CD4-positive, alpha-beta T cell treated with Interleukin-6 at 100 ng/mL for 8 hours (primary cell): ENCODE measurements at regions not wholly inside any gene's neighbourhood (a gene's known extent, or its start where the extent isn't known, plus 50 kb on each side); places are given as distances from the start of the nearest gene placed in this dataset.

Experiments
- DNase-seq: peaks from one replicate; pipeline ENCODE4 v3.0.0-alpha.2; 2020; ENCODE audit warnings: mixed read lengths, low spot score

DNA sequence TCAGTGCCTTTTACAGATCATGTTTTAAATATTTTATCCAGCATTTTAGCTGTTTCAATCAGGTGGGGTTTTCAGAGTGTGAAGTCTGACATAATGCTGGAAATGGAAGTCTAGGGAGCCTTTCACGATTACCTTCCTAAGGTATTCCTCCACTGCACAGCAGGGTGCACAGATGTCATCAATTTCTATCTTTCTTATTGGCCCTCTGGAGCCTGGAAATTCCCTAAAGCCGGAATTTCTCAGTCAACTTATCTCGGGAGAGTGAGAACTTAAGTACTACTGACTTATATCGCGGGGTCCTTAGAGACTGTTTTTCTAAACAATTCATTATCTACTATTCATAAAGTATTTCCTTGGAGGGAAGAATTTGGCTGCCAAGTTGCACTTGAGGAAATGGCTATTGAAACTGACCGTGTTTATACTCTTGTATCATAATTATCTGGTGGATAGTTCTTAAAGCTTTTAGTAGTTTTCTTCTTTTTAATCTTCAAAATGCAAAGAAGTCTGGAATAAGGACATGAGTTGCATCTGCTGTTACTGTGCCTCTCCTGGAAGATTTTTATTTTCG lies 311.8 kb upstream of the B3GALT2 start:
- DNase-seq = no peak

DNA sequence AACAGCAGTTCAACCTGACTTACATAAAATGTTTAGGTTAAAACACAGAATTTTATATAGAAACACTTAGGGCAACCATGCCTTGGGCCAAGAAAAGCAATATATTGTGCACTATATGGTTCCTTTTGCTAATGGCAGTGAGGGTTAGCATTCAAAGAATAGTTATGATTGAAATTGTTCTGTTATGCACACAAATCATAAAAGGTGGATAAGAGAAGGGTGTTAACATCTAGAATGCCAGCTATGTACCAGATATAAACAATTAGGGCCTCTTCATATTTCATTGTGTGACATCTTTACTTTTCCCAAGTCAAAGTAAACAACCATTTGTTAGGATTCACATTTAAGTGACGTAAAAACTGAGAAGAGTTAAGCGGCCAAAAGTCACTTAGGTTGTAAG lies 308.0 kb upstream of the B3GALT2 start:
- no peak for DNase-seq

DNA sequence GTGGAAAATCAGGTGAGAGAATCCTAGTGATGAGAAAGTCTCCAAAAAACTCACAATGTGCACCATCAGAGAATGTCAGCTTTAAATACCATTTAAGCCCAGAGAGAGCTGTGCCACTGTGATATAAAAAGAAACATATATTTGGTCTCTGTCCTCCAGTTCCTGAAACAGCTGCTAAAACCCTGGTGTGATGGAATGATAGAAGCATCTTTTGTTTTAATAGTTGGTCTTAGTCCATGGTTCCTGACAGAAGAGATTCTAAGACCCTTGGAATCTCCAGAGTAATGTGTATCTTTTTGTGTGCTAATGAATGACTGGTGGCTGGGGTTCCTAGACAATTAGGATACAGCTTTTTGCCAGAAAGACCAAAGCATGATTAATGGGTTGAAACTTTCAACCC lies 302.8 kb upstream of the B3GALT2 start:
- DNase-seq = no peak

DNA sequence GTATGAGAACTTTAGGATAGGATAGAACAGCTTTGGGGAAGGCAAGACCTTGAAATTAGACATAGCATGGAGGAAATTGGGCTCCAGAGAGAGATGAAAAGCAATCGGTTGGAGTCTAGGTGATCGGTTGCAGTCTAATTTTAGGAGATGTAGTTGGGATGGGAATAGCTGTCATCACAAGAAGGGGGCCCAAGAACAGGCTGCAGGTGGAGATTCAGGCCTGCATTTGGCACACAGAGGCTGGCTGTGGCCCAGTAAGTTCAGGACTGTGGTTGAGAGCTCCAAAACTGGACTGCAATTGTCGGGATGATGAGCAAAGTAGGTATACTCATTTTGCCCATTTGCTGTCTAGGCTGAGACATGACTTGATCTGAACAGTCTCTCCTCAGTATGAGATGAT lies 301.3 kb upstream of the B3GALT2 start:
- DNase-seq = no peak

DNA sequence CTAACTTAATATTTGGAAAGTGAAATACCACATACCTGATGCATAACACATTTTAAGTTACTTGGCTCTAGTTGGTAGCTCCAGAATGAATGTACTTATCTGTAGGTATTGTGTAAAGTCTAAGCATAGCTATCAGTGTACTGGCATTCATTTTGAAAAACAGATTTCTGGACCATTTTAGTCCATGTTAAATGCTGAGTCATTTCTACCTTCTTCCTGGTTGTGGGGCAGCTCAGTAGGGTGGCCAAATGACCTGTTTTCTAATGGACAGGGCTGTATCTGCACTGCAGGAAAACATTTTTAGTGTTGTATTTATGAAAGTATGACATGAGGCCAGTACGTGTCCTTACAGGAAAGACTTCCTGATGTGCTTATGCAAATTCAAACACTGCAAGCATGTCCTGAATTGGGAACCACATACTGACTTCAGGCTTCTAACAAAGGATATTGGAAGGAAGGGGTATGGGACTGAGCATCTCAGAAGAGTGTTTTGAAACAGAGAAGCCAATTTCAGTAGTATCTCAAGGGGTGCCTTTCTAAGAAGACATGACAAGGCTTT lies 300.3 kb upstream of the B3GALT2 start:
- DNase-seq = no peak

DNA sequence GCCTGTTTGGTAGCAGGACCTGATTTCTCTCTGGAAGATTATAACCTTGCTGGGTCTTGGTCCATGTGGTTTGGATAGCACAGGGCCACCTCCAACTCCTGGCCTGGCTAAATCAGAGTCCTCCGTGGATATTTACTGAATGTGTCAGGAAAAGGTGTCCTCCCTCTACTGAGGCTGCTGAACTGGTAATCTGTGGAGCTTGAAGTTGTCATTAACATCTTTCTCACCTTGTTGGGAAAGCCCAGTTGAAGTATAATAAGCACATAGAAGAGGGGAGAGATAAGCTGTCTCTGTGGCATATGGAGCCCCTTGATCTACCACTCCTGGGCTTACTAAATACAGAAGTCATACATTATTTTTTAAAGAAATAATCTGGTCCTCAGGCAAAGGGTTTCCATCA lies 294.3 kb upstream of the B3GALT2 start:
- no peak for DNase-seq

DNA sequence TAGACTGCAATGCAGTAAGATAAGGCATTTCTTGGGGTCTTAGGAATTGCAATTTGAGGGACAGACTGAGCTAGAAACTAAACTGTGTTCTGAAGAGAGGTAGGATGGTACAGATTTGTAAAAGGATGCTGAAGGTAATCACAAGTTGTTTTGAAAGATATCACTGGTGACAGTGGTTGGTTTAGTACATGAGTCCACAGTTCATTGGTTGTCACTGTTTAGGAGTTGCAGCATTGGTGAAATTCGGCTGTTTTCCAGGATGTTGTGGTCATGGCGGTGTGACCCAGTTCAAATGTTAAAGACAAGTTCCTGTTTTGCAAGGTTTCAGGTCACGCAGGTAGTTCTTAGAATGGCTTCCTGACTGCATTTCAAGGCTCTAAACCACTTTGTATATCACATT lies 292.8 kb upstream of the B3GALT2 start:
- peak; percentile 92 for DNase-seq

DNA sequence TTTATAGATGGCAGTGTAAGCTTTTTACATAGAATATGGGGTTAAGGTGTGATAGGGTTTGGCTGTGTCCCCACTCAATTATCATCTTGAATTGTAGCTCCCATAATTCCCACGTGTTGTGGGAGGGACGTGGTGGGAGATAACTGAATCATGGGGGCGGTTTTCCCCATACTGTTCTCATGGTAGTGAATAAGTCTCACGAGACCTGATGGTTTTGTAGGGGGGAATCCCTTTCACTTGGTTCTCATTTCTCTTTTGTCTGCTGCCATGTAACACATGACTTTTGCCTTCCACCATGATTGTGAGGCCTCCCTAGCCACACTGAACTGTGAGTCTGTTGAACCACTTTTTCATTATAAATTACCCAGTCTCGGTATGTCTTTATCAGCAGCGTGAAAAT lies 290.3 kb upstream of the B3GALT2 start:
- DNase-seq = no peak

DNA sequence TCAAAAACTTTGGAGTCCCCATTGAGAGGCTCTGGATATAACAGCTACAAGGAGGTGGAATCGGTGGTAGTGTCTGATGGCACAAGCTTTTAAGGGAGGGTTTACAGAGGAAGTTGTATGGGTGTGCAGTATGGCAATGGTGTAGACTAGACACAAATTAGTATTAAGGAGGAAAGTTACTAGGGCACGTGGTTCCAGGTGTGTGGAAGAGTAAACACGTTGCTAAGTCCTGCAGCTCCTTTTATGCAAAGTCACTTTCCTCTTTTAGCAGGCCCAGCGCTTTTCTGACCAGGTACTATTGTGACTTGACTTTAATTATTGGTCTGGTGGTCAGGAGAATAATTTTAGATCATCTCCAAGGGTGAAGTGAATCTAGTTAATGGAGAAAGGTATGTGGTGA lies 287.5 kb upstream of the B3GALT2 start:
- no peak for DNase-seq

DNA sequence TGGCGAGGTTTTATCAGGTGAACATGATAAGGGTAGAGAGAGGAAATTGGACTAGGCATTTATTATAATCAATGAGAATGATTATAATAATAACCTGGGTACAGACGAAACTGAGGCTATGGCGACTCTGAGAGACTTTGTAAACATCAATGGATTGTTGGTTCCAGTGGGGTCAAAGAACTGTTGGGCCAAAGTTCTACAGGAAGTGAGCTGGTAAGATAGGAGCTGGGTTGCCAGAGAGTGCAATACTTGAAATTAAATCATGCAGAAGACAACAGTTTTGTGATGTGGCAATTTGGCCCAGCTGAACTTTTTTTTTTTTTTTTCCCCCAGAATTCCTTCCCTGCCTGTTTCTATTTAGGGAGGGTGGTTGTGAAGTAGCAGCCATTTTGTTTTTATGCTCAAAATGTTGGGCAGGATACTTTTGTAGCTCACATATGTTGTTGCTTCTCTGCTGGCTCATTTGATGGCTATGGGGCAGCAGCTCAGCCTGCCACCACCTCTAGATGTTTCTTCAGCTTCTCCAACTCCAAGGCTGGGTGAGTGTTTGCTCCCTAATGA lies 286.5 kb upstream of the B3GALT2 start:
- no peak for DNase-seq

DNA sequence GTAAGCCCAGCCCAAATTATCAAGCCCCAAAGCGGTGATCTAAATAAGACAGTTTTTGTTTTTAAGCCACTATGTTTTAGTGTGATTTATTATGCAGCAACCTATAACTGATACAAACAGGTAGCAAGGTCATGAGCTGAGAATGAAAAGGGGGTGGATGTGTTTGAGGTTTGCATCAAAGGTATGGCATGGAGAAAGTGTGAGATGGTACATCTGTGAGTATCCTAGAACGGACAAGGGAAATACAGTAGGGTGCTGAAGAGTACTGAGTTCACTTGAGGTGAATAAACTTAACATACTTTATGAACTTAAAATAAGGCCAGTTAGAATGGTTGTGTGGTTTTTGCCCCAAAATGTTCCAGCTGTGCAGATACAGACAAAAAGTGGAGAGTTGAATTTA lies 286.0 kb upstream of the B3GALT2 start:
- no peak for DNase-seq

DNA sequence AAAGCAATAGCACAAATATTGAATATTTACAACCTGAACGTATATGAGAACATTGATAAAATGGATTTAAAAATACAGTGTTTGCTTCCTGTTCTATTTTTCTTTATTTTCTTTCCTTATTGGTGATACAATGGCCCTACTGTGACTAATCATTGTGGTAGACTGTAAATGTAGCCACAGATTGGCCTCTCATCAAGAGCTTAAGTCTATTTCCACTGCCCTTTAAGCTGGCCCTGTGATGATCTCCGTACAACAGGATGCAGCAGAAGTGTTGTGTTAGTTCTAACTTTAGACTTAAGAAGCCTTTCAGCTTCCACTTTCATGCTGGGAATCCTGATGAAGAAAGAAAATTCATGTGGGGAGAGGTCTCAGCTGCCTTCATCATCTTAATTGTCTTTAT lies 285.6 kb upstream of the B3GALT2 start:
- no peak for DNase-seq

DNA sequence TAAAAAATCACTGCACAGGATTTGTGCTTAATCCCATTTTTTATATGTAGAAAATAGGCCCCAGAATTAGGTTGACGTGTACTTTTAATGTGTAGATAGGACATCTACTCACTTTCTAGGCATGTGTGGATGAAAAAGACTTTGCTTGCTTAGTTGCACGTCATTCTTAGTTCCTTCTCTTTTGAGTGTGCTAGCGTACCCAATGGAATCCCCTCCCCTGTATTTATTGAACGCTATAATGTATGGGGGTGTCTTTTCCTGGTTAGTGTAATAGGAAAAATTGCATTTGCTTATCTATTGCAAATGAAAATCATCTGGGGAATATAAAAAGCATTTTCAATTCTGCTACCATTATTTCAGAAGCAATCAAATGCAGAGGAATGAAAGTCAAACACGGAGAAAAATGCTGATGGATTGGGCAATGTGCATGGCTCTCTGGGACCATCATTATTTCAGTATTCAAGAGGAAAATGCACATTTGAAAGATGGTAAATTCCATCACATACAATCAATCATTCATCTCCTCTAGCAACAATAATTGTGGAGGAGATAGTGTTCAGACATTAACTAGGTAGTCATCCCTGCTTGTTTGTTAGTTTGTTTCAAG lies 277.0 kb upstream of the B3GALT2 start:
- DNase-seq = no peak

DNA sequence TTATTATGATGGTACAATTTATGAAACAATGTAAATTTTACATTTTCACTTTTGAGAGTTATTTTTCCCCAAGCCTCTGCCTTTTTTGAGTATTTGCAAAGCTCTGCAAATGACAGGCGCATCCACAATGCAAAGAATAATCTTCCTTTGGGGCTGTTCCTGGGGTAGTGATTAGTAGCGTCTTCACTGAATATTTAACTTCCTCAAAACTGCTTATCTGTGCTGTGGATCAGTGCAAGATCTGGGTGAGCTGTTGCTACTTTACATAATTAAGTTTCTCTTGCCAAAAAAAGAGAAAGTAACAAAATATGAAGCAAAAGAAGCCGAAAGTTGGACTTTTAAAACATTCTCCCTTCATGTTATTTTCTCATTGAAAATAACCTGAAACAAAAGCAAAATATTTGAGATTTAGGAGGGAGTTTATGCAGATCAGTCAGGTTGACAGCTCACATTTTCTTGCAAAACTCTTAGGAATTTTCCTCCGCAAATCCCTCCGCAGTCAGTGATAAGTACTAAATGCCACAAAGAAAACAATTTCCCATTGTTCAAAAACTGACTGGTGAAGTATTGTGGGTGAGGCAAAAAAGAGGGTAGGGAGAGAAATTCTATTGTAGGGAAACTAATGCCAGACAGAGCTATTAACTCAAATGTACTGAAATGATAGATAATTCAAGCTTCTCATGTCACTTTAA lies 276.4 kb upstream of the B3GALT2 start:
- DNase-seq = peak; percentile 51

DNA sequence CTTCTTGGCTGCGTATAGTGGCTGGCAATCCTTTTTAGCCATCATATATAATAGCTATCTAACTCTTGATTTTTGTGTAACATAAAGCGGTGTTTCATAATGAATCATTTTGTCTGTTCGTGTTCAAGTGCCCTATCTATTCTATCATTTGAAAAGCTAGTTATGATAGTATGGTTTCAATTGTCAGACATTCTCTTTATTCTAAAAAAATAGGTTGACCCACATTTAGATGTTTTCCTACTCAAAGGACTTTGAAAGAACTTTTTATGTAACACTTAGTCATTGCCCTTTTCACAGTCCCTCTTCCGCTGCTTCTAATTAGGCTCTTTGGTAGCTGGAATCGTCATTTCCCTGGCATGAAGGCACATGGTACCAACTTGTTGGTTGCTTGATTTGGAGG lies 272.2 kb upstream of the B3GALT2 start:
- peak; percentile 63 for DNase-seq

DNA sequence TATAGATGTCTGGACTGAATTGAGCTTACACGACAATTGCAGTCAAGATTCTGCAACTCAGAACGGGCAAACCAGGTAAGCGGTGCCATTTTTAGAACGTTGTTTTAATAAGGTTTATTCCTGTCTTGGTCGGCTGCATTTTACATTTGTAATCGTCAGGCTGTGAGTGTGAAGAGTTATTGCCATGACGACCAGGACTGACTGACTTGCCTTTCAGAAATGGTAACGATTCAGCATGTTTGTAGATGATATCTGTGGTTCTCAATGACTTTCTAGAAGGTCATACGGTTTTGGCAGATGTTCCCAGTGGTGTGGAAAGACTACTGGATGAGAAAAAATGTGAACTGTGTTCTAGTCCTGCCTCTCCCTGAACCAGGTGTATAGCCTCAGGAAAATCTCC lies 271.3 kb upstream of the B3GALT2 start:
- DNase-seq = peak; percentile 47

DNA sequence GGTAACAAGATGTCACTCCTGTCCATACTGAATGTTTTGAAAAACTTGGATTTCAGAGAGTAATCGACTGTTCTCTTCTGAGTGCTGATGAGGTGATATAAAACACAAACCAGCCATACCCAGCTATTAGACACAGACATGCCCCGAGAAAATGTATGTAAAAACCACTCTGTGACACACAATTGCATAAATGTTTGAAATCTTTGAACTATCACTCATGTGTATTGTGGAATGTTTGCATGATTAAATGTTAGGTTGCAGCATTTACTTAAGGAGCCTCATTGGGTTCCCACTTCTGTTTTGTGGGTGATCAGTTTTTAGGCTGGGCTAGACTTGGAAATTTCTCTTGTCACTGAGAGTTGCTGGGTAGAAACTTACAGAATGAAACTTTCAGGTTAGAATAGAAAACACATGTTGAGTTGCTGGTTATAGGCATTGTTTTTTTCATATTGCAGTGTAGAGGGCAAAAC lies 270.4 kb upstream of the B3GALT2 start:
- DNase-seq = no peak

DNA sequence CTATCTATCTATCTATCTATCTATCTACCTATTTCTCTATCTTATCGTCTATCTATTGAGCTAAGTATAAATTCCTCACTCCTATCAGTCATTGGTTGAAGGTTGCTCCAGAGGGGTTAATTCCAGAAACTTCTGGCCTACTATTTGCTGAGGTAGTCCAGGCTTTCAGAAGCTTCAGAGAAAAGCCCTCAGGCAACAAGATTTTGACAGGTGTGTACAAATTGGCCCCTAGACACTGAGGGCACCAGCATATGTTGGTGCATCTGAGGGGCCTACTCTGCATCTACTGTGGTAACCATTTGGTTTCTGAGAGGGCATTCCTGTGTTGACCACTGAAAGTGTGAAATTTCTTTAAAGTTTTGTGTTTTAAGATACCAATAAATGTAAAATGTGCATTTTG lies 265.2 kb upstream of the B3GALT2 start:
- DNase-seq = no peak

DNA sequence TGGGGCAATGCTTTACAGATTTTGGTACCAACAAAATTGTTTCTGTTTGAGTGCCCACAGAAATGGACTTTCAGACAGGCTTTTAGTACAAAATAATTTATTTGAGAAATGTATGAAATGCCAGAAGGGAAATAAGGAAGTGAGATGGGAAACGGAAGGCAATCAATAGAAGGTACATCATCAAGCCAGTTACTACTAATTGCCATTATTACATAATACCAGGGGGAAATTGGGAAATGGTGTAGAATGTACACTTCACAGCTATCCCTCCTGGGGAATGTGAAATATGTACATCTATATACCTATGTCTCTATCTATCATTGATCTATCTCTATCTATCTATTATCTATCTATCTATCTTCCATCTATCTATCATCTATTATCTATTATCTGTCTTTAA lies 264.6 kb upstream of the B3GALT2 start:
- no peak for DNase-seq

DNA sequence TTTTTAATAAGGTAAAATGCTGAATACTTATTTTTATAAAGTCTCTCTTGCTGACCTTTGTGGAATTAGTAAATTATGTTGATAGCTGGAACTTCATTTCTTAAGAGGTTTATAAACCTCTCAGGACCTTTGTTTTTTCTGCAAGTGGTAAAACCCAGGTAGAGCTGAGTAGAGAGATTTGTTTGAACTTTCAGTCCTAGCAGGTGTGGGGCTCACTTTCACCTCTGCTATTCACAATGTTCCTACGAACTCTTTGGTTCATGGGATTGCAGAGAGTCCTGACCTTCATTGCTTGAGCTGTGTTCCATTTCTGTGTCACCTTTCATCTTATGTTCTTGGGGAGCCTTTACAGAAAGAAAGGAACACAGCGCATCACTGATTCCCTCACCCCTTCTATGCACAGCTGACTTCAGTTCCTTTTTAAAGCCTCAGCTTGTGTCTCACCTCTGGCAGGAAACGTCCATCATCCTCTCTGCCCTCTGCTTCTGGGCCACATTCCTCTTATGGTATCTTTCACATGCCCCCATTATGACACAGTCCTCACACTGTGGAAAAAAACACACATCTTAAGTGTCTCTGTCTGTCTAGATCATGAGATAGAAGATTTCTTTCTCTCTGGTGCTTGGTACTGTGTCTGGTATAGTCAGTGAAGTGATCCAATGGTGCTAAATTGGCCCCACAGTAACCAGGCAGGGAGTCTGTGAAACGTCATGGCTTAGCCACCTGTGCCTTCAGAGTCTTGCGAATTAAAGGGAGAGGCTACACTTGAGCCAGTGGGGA lies 262.5 kb upstream of the B3GALT2 start:
- DNase-seq = peak; percentile 41

DNA sequence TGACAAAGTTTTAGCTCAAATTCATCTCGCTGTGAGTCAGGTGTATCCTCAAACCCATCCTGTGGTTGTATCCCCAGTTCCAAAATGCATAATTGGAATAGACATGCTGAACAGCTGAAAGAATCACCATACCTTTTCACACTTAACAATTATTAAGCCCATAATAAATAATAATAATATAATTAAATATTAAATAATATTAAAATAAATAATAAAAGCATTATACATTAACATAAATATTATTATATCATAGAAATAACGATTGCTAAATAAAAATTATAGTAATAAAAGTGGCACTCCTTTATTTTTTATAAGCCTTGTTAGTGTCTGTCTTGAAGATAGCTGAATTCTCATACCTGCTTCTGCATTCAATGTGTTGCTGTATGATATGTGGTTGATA lies 257.5 kb upstream of the B3GALT2 start:
- no peak for DNase-seq

DNA sequence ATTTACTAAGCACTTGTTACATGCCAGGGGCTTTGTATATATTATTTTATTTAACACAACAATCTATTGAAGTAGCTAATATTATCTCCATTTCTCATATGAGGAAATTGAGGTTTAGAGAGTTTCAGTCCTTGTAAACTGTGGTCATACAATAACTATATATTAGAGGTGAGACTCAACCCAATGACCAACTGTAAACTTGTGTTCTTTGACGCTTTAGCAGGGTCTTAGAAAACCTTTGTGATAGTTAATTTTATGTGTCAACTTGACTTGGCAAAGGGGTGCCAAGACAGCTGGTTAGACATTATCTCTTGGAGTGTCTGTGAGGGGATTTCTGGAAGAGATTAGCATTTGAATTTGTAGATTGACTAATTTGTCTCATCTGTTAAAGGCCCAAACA lies 252.4 kb upstream of the B3GALT2 start:
- DNase-seq = no peak
